GM10248 (cell line): ENCODE measurements at regions not wholly inside any gene's neighbourhood (a gene's known extent, or its start where the extent isn't known, plus 50 kb on each side); places are given as distances from the start of the nearest gene placed in this dataset.

ENCODE experiments used
- CTCF ChIA-PET: fragments of 300-600 bp; sonication (Branson Sonifier 250); formaldehyde crosslinking; extraction: SDS; loops from one replicate; lab custom pipeline; 2021; ENCODE audit warnings: antibody characterized with exemption; lab: Yijun Ruan, JAX
- POLR2A ChIA-PET: fragments of 350-650 bp; sonication (Branson Sonifier 250); formaldehyde crosslinking; extraction: SDS; loops from one replicate; lab custom pipeline; 2020; ENCODE audit warnings: antibody characterized with exemption; lab: Yijun Ruan, JAX
- DNase-seq: peaks from one replicate; pipeline ENCODE4 v3.0.0; 2012; ENCODE audit errors: extremely low spot score
- CTCF ChIP-seq: IDR thresholded peaks from 2 replicates; pipeline ENCODE4 v1.5.1; 2012; ENCODE audit warnings: mild to moderate bottlenecking, low read depth; ENCODE audit errors: extremely low read depth, missing control alignments, control extremely low read depth

- TF ChIP-seq CTCF: no peak
- CTCF ChIA-PET: interaction anchor here (1.6 kb wide), 1 partner anchor 207 kb away, joined by 4 read pairs; no protein-coding TSS in a partner anchor
- POLR2A ChIA-PET: no interaction called here
- no peak for DNase-seq
These were observed 65.7 kb upstream of the NEUROD1 start for GRCh38 chr2:181745796-181746540.

GRCh38 chr2:181746844-181747243 lies 66.5 kb upstream of the NEUROD1 start:
- CTCF ChIA-PET: no interaction called here
- TF ChIP-seq CTCF: no peak
- POLR2A ChIA-PET: no interaction called here
- DNase-seq: no peak

- TF ChIP-seq CTCF: no peak
- no peak for DNase-seq
- CTCF ChIA-PET: no interaction called here
- POLR2A ChIA-PET: no interaction called here
These were observed 70.0 kb upstream of the NEUROD1 start for GRCh38 chr2:181750305-181750704.

- ChIA-PET POLR2A (no interaction called here), CTCF (interaction anchor here (4.7 kb wide), 1 partner anchor 9 kb away, joined by 17 read pairs; no protein-coding TSS in a partner anchor)
- DNase-seq: no peak
- no peak for TF ChIP-seq CTCF
These were observed 71.1 kb upstream of the NEUROD1 start for GRCh38 chr2:181751266-181752030.

GRCh38 chr2:181752301-181752700 lies 72.0 kb upstream of the NEUROD1 start:
- TF ChIP-seq CTCF: no peak
- no peak for DNase-seq
- ChIA-PET CTCF (interaction anchor here (4.7 kb wide), 1 partner anchor 10 kb away, joined by 17 read pairs; no protein-coding TSS in a partner anchor), POLR2A (no interaction called here)

GRCh38 chr2:181753686-181754085 lies 73.4 kb upstream of the NEUROD1 start:
- TF ChIP-seq CTCF: no peak
- CTCF ChIA-PET: interaction anchor here (1.1 to 4.7 kb wide), 3 partner anchors 11 to 694 kb away, joined by 3 to 17 read pairs (median 4); no protein-coding TSS in a partner anchor
- no peak for DNase-seq
- POLR2A ChIA-PET: no interaction called here
